Hippocampal formation (tissue), 2 donors: ENCODE measurements at regions not wholly inside any gene's neighbourhood (a gene's known extent, or its start where the extent isn't known, plus 50 kb on each side); places are given as distances from the start of the nearest gene placed in this dataset.
"Not testable (repeated sequence)": the region's sequence is repeated elsewhere in the genome, so short reads cannot be mapped to it uniquely, and the experiment has no call there.

Experiments
- DNase-seq, 2 donors: peaks; one replicate each; lab custom pipeline; 2025; lab: John Stamatoyannopoulos, UW

DNA sequence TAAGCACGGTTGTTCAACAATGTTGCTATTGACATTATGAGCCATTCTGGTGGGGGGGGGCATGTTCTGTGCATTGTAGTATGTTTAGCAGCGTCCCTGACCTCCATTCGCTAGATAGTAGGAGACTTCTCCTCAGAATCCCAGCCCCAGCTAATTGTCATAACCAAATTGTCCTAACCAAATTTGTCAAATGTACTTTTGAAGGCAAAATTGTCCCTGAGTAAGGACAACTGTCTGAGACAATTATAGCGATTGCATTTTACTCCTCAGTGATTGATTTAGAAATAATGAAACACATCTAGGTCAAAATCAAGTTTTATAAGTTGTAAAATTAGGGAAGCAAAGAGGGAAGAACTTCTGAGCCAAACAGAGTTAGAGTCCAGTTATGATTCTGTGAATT lies 541.8 kb upstream of the CHORDC1 start:
- no peak for DNase-seq

DNA sequence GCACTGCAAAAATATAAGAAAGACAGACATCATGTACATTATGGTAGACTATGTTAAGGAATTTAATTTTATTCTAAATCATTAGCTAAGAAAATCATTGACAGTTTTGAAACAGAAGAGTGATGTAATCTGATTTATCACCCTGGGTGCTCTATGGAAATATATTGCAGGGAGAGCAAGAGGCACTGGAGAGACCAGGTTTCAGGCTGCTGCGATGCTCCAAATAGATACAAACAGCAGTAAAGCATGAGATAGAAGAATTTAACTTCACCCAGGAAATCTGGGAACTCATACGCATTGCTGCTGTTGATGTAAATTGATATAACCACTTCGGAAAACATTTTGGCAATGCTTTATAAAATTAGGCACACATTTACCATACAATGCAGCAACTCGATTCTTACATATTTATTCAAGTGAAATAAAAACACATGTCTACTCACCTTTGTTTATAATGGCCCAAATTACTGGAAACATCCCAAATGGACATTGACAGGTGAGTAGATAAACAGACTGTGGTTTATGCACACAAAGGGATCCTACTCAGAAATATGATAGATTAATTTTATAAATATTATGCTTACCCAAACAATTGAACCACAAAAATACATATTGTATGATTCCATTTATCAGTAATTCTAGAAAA lies 535.1 kb upstream of the CHORDC1 start:
- DNase-seq: no peak

DNA sequence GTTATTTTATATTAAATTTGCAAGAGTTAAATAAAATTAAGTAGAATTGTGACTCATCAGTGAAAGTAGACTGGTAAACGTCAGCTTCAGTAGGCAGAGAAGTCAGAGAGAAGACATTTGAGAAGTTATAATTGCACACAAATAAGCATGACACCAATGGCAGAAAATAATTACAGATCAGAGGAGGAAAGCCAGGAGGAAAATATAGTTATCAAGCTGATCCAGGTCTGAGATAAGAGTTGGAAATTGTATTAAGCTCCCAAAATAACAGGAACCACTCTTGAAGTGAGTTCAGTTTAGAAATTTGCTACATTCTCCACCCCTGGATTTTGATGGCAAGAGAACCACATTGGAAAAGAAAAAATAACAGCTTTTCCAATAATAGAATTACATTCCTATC lies 533.8 kb upstream of the CHORDC1 start:
- no peak for DNase-seq

DNA sequence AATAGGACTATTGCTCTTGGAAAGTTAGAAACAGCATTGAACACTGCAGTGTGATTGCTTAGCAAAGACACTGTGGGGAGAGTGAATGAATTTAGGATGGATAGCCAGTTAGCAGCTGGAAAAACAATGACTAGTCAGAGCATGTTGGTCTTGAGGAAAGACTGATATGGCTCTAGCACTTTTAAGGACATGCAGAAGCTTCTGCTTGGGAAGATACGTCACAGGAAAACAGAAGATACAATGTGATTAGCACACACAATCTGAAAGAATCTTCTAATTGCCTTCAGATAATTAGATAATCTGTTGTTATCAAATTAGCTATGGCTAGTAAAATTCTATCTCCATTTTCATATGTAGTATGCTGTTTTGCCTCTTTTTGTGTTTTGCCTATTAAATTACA lies 530.7 kb upstream of the CHORDC1 start:
- no peak for DNase-seq

DNA sequence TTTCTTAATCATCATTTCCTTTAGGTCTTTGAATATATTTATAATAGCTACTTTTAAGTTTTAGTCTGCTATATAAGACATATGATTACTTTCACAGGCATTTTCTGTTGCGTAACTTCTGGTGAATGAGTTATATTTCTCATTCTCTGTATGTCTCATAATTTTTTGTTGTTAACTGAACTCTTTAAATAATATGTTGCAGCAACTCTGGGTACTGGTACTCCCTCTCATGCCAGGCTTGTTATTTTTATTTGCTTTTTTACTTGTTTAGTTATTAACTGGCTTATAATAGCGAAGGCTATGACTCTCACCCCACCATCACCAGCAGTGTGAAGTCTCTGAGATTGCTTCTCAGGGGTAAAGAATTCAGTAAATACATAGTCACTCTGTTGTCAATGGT lies 524.2 kb upstream of the CHORDC1 start:
- no peak for DNase-seq

DNA sequence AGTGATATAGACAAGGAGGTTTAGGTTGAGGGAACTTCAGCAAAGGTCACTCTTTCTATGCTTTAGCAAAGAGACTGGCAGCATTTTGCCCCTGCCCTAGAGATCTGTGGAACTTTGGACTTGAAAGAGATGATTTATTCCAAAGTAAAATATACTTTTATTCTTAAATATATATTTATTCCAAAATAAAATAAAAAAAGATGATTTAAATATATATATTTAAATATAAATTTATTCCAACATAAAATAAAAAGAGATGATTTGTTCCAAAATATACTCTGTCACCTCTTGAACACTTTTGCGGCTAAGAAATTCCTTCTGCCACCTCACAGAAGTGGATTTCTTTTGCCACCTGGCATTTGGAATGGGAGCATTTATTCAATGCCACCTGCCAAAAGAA lies 521.3 kb upstream of the CHORDC1 start:
- no peak for DNase-seq

DNA sequence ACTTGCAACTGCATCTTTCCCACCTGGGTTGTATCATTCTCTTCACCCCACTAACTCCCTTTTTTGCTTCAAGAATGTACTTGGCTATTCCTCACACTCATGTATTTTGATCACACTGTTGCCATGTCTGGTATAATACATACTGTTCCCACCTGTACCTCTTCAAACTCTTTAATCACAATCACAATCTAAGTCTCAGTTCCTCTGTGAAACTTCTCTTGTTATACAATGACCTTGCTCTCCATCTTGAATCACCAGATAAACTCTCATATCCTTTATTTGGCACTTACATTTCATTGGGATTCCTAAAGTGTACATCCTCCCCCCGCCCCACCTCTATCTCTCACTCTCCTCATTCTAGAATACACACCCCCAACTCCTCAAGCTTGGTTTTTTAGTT lies 516.0 kb upstream of the CHORDC1 start:
- DNase-seq: no peak

DNA sequence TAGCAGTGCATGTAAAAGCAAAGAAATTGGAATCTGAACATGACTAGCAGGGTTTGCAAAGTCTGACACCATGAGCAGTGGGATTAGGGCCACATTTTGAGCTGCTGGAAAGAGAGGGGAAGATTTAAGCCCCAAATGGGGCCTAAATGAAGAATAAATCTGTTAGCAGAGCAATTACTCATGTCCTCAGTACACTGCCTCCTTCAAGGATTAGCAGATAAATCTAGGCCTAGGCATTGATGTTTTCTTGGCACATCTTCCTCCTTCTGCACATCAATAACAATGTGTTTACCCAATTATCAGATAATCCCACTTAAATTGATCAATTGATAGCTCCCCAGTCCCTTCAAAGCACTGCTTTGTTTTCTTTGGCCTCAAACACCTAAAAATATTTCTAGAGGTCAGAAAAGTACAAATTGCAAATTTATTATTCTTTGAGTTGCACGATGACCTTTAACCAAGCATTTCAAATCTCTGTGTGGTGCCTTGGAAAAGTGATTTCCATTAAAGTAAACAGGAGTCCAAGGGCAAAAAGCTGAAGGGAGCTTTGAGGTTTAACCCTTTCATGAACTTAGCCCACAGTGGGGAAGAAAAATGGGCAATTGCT lies 514.7 kb upstream of the CHORDC1 start:
- DNase-seq: no peak

DNA sequence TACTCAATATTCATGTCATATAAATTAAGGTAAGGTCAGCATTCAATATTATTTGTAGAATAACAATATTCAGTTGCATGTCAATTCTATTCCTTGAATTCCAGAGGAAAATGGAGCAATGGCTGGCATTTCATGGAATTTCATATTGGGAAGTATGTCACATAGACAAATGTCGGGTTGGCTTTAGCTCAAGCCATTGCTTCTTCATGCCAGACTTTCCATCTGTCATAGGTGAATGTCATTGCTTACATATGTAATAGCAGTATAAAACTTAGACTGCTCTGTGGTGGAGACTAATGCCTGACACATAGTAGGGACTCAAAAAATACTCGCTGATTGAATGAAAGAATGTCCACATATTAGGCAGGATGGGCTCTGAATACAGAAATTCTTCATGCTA lies 509.6 kb upstream of the CHORDC1 start:
- DNase-seq: no peak

DNA sequence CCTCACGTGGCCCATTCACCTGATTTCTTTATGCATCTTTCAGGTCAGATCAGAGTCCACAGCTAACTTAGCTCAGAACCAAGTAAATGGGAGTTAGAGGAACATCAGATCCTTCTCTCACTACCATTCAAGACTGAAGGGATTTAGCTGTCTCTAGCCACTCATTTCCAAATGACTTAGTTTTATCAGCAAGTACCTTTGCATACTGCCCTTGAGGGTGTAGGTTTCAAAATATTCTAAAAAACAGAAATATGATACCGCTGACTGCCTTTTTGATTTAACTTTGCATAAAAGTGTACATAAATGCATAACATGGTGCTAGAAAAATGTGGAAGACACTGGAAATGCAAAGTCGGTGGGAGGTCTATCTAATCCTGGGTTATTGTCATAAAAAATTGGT lies 500.6 kb upstream of the CHORDC1 start:
- no peak for DNase-seq

DNA sequence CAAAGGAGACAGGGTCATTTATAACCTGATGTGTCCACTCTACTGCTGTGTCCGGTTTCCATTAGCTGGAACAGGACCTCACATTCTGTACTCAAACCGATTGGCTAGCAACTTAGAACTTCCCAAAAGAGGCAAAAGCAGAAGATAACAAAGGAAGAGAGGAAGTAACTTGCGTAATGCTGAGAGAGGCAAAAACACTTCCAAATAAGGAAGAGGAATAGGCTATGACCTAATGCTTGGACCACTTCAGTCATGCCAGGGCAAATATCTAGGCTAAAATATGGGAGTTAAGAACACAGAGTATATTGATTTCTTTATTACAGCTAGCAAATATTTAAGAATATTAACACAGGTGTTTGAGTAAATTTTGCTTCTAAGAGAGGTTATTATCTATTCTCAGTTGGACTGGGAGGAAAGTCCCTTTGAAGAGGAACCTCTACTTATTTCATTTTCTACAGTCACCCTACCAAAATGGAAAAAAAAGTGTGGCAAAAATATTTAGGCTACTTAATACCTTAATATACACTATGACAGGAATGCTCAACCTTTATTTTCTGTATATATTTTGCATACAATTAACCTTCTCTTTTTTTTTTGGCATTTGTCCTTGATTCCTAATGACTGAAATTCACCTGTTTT lies 499.8 kb upstream of the CHORDC1 start:
- no peak for DNase-seq

DNA sequence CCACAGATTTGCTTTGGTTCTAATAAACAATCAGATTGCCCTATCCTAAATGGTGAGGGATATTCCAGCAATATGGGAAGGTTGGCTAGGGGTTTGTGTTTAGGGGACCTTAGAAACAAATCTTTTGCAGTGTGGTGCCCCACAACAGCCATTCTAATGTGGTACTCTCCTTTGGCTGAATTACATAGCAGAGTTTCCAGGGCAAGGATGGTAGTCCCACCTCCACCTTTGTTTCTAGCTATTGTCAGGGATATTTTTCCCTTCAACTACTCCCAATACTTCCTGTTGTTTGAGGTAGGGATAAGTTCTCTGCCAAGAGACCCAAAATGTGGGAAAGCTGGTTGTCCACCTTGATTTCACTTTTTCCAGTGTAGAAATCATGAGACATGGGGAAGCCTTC lies 494.7 kb upstream of the CHORDC1 start:
- no peak for DNase-seq

DNA sequence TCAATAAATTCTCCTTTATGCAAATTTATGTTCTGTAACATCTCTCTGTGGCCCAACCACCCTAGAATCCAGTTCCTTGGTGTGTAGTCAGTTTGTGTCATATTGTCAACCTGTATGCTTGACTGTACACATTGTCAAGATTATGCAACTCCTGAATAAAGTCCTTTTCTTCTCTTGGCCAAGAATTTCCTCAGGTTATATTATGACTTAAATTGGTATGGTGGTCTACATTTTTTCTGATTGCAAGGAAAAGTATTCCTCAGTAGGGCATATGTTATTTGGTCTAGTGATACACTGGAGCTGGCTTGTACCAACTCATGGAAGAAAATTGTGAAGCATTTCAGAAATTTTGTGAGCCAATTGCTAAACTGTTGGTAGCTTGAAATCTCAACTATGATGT lies 482.8 kb upstream of the CHORDC1 start:
- no peak for DNase-seq

DNA sequence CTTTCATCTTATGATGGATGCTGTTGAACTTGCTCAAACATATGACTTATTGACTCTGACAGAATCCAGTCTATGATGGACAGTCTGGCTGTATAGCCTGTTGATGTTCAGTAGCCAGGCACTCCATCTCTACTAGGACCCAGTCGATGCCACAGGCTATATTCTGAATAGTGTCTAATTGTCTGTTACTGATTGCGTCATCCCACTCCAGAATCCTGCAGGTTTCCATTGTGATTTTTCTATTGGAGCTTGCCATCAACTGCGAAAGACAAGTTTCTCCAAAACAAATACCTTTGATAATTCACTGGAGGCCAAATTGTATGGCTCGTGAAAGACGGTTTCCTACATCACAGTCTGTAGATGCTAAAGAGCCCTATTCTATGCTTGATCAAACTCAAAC lies 481.7 kb upstream of the CHORDC1 start:
- DNase-seq: no peak

DNA sequence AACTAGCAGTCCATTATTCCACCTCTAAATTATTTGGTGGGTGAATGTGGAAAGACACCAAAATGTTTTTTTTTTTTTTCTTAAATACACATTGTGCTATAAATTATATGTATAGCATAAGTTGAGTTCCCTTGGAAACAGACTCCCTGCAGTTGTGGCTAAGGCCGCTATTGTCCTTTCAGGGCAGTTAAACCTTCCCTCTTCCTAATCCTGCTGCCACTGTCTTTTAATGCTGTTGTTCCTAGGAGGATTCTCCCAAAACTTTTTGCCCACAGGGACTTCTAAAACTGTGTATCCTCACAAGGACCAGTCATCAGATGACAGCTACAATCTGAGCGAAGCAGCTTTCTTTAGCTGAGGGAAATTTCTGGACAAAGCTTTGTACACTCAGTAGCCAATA lies 478.9 kb upstream of the CHORDC1 start:
- no peak for DNase-seq

DNA sequence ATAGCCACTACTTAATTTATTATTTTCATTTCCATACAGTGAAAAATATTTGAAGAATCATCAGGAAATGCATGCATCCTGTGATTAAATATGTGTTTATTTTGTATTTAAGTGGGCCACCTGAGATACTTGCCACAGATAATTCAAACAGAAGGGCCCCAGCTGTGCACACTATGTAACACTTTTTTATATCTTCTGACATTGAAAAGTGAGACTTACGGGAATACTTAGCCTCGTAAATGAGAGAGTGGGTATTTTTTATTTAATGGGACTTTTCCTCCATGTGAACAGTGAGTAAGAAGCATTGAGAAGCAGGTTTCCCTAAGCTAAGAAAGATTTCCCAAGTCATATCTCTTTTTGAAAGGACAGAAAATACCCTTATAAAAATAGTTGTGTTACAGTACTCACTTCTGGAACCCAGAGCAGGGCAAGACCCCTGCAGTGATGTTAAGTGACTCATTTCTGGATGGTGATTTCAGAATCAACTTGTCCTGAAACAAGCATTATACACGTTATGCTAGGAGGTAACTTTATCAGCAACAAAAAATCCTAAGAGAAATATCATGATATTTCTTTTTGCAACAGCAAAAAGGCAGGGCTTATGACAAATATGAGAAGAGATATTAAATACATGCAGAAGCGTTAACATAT lies 478.1 kb upstream of the CHORDC1 start:
- DNase-seq: no peak

DNA sequence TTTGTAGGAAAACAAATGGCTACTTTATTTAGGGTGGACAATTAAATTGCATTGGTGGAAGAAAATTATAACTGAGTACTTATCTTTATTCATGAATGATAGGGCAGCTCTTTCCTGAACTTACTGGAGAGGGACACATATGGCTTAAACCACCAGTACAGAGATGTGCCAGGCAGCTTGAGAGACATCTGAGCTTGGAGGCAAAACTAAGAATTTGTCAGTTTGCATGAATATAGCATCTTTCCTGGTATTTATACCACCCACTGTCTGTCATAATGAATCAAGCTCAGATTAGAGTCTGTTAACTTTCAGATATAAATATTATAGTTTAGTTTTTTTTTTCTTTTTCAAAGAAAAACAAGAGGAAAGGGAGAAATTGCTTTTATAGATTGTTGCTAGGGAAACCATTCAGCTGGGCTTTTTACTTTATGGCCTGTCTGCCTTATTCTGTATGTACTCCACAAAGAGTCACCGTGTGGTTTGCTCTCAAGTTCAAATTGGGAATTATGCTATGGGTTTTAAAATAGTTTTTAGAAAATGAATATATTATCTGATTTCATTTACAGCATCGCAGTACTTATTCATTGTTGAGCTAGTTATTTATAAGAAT lies 477.0 kb upstream of the CHORDC1 start:
- DNase-seq: no peak

DNA sequence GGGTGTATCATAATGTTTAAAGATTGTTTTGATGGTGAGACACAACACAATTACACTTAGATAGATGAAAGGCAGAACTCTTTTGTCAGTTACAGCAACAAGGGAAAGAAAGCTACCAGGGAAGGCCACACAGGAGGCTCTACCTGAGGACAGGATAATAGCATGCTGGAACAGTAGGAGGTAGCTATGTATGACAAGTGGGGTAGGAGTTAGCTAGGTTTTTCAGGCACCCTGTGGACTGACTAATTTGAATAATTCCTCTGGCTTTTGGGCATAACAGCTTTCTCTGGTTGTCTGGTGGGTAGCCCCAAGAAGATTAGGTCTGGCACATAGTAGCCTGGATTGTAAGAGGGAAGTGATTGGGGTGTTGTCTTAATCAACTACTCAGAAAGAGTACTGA lies 475.4 kb upstream of the CHORDC1 start:
- no peak for DNase-seq

DNA sequence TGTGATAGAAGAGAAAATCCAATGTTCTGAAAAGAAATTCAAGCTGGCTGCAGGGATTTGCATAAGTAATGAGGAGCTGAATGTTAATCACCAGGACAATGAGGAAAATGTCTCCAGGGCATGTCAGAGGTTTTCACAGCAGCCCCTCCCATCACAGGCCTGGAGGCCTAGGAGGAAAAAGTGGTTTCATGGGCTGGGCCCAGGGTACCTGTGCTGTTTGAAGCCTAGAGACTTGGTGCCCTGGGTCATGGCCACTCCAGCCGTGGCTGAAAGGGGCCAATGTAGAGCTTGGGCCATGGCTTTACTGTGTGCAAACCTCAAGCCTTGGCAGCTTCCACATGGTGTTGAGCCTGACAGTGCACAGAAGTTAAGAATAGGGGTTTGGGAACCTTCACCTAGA lies 452.6 kb upstream of the CHORDC1 start:
- DNase-seq: not testable (repeated sequence)

DNA sequence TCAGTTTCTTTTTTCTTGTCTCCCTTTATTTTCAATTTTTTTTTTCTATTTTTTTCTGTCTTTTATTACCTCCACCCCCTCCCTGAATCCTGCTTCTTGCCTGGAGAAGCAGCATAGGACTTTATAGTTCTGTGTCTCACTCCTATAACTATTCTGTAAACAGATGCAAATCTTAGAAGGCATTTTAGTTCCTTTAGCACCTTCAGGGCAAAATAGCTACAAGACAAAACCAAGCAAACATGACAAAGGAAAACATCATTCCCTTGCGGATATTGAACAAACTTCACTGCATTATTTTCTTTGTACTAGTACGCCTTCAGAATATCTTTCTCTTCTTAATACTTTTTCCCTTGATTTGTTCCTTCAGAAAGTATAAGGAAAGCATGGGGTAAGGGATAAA lies 446.2 kb upstream of the CHORDC1 start:
- no peak for DNase-seq

DNA sequence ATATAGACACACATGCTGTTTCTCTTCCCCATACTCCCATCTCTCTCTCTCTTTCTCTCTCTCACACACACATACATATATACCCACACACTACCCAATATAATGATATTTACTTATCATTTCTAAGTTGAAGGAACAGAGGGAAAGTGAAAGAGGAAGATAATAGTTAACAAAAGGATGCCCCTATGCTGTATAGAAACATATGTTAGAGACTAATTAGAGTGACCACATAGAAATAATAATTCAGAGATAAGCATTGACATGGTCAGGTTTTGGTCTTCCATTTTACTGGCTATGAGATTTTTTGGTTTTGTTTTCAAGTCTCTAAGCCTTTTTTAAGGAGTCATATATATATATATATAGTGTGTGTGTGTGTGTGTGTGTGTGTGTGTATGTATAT lies 445.7 kb upstream of the CHORDC1 start:
- no peak for DNase-seq

DNA sequence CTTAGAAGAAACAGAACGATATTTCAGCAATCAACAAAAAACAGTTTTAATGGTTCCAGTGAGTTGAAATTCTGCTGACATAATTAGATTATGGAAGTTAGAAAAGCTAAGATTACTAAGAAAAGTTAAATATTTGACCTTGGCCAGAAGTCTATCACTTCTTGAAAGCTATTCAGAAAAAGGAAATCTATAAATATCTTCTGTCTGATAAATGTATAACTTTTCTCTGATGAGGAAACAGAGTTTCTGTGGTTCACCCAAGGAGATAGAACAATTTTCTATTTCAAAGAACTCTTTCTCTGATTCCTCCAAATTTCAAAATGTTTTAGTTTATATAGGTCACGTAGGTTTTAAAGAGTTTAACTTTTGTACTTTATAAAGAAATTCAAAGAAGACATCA lies 438.4 kb upstream of the CHORDC1 start:
- no peak for DNase-seq

DNA sequence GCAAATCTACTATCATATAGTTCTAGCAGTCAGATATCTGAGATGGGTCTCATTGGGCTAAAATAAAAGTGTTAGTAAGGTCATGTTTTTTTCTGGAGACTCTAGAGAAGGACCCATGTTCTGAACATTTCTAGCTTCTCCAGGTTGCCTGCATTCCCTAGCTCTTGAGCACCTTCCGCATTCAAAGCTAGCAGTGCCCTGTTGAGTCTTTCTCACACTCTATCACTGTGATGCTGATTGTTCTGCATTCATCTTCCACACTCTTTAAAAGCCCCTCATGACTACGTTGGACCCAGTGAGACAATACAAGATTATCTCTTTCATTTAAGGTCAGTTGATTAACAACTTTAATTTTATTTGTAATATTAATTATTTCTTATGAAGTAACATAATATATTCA lies 433.3 kb upstream of the CHORDC1 start:
- DNase-seq: no peak
